Astrocyte (in vitro differentiated cells and primary cell): ENCODE measurements at regions not wholly inside any gene's neighbourhood (a gene's known extent, or its start where the extent isn't known, plus 50 kb on each side); places are given as distances from the start of the nearest gene placed in this dataset.

Experiments
- DNase-seq: peaks from one replicate; pipeline ENCODE4 v3.0.0-alpha.2; 2010; ENCODE audit warnings: low read depth
- FAIRE-seq: peaks from 2 replicates; lab custom pipeline; 2011; peaks lifted over from hg19 to GRCh38; lab: Jason Lieb, UNC
- H2AFZ ChIP-seq: 2 replicates; pipeline ENCODE4 v1.6.0; 2012; ENCODE audit warnings: low read depth, low read length, inconsistent platforms
- H3K27ac ChIP-seq: 2 replicates; pipeline ENCODE4 v1.5.1; 2011; ENCODE audit warnings: low read depth, low read length, inconsistent platforms
- H3K27me3 ChIP-seq: 2 replicates; pipeline ENCODE4 v1.6.0; 2011; ENCODE audit warnings: low read length, inconsistent platforms; ENCODE audit not compliant: insufficient read depth
- H3K36me3 ChIP-seq: 2 replicates; pipeline ENCODE4 v1.5.1; 2011; ENCODE audit warnings: low read length, inconsistent platforms; ENCODE audit not compliant: insufficient read depth
- H3K4me1 ChIP-seq: 2 replicates; pipeline ENCODE4 v1.5.1; 2011; ENCODE audit warnings: low read length, inconsistent platforms; ENCODE audit not compliant: insufficient read depth
- H3K4me2 ChIP-seq: 2 replicates; pipeline ENCODE4 v1.6.0; 2012; ENCODE audit warnings: low read length, inconsistent platforms
- H3K4me3 ChIP-seq: 2 replicates; pipeline ENCODE4 v1.5.1; 2011; ENCODE audit warnings: low read depth, mild to moderate bottlenecking, low read length, inconsistent platforms; ENCODE audit not compliant: insufficient read depth
- H3K79me2 ChIP-seq: 2 replicates; pipeline ENCODE4 v1.6.0; 2012; ENCODE audit warnings: mild to moderate bottlenecking, low read length, inconsistent platforms; ENCODE audit not compliant: insufficient read depth
- H3K9ac ChIP-seq: 2 replicates; pipeline ENCODE4 v1.6.0; 2012; ENCODE audit warnings: mild to moderate bottlenecking, low read length, inconsistent platforms
- H3K9me3 ChIP-seq: 2 replicates; pipeline ENCODE4 v1.5.1; 2012; ENCODE audit warnings: low read depth, mild to moderate bottlenecking, low read length, inconsistent platforms; ENCODE audit not compliant: insufficient read depth
- H4K20me1 ChIP-seq: 2 replicates; pipeline ENCODE4 v1.6.0; 2012; ENCODE audit warnings: low read length, inconsistent platforms; ENCODE audit not compliant: insufficient read depth
- H3K27ac Mint-ChIP-seq: one replicate; pipeline ENCODE4 v1.8.0; 2021; ENCODE audit warnings: mild to moderate bottlenecking, mixed read lengths; ENCODE audit not compliant: unreplicated experiment
- H3K27me3 Mint-ChIP-seq: one replicate; pipeline ENCODE4 v1.8.0; 2021; ENCODE audit warnings: low read depth, mixed read lengths; ENCODE audit not compliant: unreplicated experiment
- H3K36me3 Mint-ChIP-seq: one replicate; pipeline ENCODE4 v1.8.0; 2021; ENCODE audit warnings: low read depth, mixed read lengths; ENCODE audit not compliant: unreplicated experiment
- H3K4me1 Mint-ChIP-seq: one replicate; pipeline ENCODE4 v1.8.0; 2021; ENCODE audit warnings: low read depth, mixed read lengths; ENCODE audit not compliant: unreplicated experiment
- H3K4me3 Mint-ChIP-seq: one replicate; pipeline ENCODE4 v1.8.0; 2021; ENCODE audit warnings: mild to moderate bottlenecking, moderate library complexity, mixed read lengths; ENCODE audit not compliant: unreplicated experiment
- H3K9me3 Mint-ChIP-seq: one replicate; pipeline ENCODE4 v1.8.0; 2021; ENCODE audit warnings: mild to moderate bottlenecking, mixed read lengths; ENCODE audit not compliant: unreplicated experiment
- CTCF ChIP-seq: IDR thresholded peaks from 2 replicates; pipeline ENCODE4 v1.5.1; 2011; ENCODE audit warnings: low read depth, mild to moderate bottlenecking, inconsistent platforms, low read length, moderate library complexity; ENCODE audit not compliant: insufficient read depth
- EZH2 ChIP-seq: IDR thresholded peaks from 2 replicates; pipeline ENCODE4 v1.6.1; 2012; ENCODE audit warnings: mild to moderate bottlenecking, low read length, inconsistent platforms; ENCODE audit not compliant: insufficient read depth

GRCh38 chr6:6411115-6411514 is 90.7 kb upstream of the F13A1 start:
- TF ChIP-seq CTCF: no peak
- TF ChIP-seq EZH2: no peak
- Histone ChIP-seq H4K20me1 (no peaks in the 10 kb centered on the region), H3K4me2 (no peak overlapping the region), H3K36me3 (no peaks in the 10 kb centered on the region), H3K9me3 (no peaks in the 10 kb centered on the region), H3K27ac (no peak overlapping the region), H2AFZ (no peak overlapping the region), H3K9ac (no peak overlapping the region), H3K79me2 (no peaks in the 10 kb centered on the region), H3K27me3 (peaks cover 2% of the 10 kb centered on the region), H3K4me1 (no peaks in the 10 kb centered on the region), H3K4me3 (no peak overlapping the region)
- no peak overlapping the region for H3K4me3 Mint-ChIP-seq
- H3K36me3 Mint-ChIP-seq: no peaks in the 10 kb centered on the region
- no peak overlapping the region for H3K27ac Mint-ChIP-seq
- peaks cover 4% of the 10 kb centered on the region for H3K9me3 Mint-ChIP-seq
- peaks cover 17% of the 10 kb centered on the region for H3K27me3 Mint-ChIP-seq
- H3K4me1 Mint-ChIP-seq: no peaks in the 10 kb centered on the region
- DNase-seq: no peak
- no peak for FAIRE-seq

- Mint-ChIP-seq H3K4me1 (no peaks in the 10 kb centered on the region), H3K4me3 (no peak overlapping the region), H3K27ac (no peak overlapping the region), H3K27me3 (peaks cover 19% of the 10 kb centered on the region), H3K36me3 (no peaks in the 10 kb centered on the region), H3K9me3 (peaks cover 4% of the 10 kb centered on the region)
- FAIRE-seq (no peak), DNase-seq (no peak)
- Histone ChIP-seq H3K9me3 (no peaks in the 10 kb centered on the region), H3K4me1 (no peaks in the 10 kb centered on the region), H2AFZ (no peak overlapping the region), H3K9ac (no peak overlapping the region), H3K4me3 (no peak overlapping the region), H3K27ac (no peak overlapping the region), H3K27me3 (peaks cover 1% of the 10 kb centered on the region), H3K4me2 (no peak overlapping the region), H3K79me2 (no peaks in the 10 kb centered on the region), H3K36me3 (no peaks in the 10 kb centered on the region), H4K20me1 (no peaks in the 10 kb centered on the region)
- TF ChIP-seq CTCF (no peak), EZH2 (no peak)
Measured at GRCh38 chr6:6412221-6412620, 91.8 kb upstream of the F13A1 start.

- FAIRE-seq (no peak), DNase-seq (no peak)
- no peaks in the 10 kb centered on the region for H3K79me2 ChIP-seq
- no peak overlapping the region for H3K4me3 Mint-ChIP-seq
- H3K27ac Mint-ChIP-seq: no peak overlapping the region
- no peak overlapping the region for H3K9ac ChIP-seq
- H3K27ac ChIP-seq: no peak overlapping the region
- H3K36me3 ChIP-seq: no peaks in the 10 kb centered on the region
- H3K36me3 Mint-ChIP-seq: no peaks in the 10 kb centered on the region
- no peaks in the 10 kb centered on the region for H3K4me1 Mint-ChIP-seq
- no peaks in the 10 kb centered on the region for H3K27me3 ChIP-seq
- H3K9me3 ChIP-seq: no peaks in the 10 kb centered on the region
- H3K4me3 ChIP-seq: no peak overlapping the region
- H2AFZ ChIP-seq: no peak overlapping the region
- H4K20me1 ChIP-seq: no peaks in the 10 kb centered on the region
- peaks cover 4% of the 10 kb centered on the region for H3K9me3 Mint-ChIP-seq
- H3K4me2 ChIP-seq: no peak overlapping the region
- no peaks in the 10 kb centered on the region for H3K4me1 ChIP-seq
- peaks cover 23% of the 10 kb centered on the region for H3K27me3 Mint-ChIP-seq
- no peak for TF ChIP-seq CTCF
- TF ChIP-seq EZH2: no peak
Measured at GRCh38 chr6:6412700-6413099, 92.2 kb upstream of the F13A1 start.
